HG03521 (cell line): ENCODE measurements at regions not wholly inside any gene's neighbourhood (a gene's known extent, or its start where the extent isn't known, plus 50 kb on each side); places are given as distances from the start of the nearest gene placed in this dataset.

Experiments used
- ATAC-seq: cut with Tn5 transposase; IDR thresholded peaks from one replicate; pipeline ENCODE4 v1.9.1; 2021; ENCODE audit warnings: mild to moderate bottlenecking, moderate library complexity; ENCODE audit not compliant: unreplicated experiment

- ATAC-seq, result no peak
Observed at GRCh38 chr7:98679741-98680140, 62.7 kb downstream of the NPTX2 start.

- no peak for ATAC-seq
Observed at GRCh38 chr7:98681511-98681910, 64.4 kb downstream of the NPTX2 start.

GRCh38 chr7:98681951-98682350 lies 64.9 kb downstream of the NPTX2 start:
- no peak for ATAC-seq

- no peak for ATAC-seq
Observed at GRCh38 chr7:98683514-98683913, 66.4 kb downstream of the NPTX2 start.

GRCh38 chr7:98685541-98685940 lies 68.5 kb downstream of the NPTX2 start:
- ATAC-seq, result no peak

GRCh38 chr7:98686466-98687080 lies 69.5 kb downstream of the NPTX2 start:
- no peak for ATAC-seq

GRCh38 chr7:98687111-98687751 lies 70.1 kb downstream of the NPTX2 start:
- ATAC-seq, result no peak

GRCh38 chr7:98691619-98692018 lies 74.5 kb downstream of the NPTX2 start:
- ATAC-seq, result no peak

GRCh38 chr7:98697083-98697482 lies 80.0 kb downstream of the NPTX2 start:
- no peak for ATAC-seq

GRCh38 chr7:98697485-98698240 lies 80.6 kb downstream of the NPTX2 start:
- ATAC-seq, result no peak

- ATAC-seq, result no peak
Observed at GRCh38 chr7:98698976-98699375, 81.9 kb downstream of the NPTX2 start.

- no peak for ATAC-seq
Observed at GRCh38 chr7:98700533-98700932, 83.4 kb downstream of the NPTX2 start.

GRCh38 chr7:98701372-98701771 lies 84.3 kb downstream of the NPTX2 start:
- no peak for ATAC-seq

GRCh38 chr7:98702021-98702420 lies 84.9 kb downstream of the NPTX2 start:
- ATAC-seq, result no peak

GRCh38 chr7:98703916-98704315 lies 86.8 kb downstream of the NPTX2 start:
- ATAC-seq, result no peak

GRCh38 chr7:98705626-98706025 lies 88.5 kb downstream of the NPTX2 start:
- ATAC-seq, result no peak

- ATAC-seq, result no peak
Observed at GRCh38 chr7:98707076-98707475, 90.0 kb downstream of the NPTX2 start.

GRCh38 chr7:98711945-98712344 lies 94.9 kb downstream of the NPTX2 start:
- ATAC-seq, result no peak

- no peak for ATAC-seq
Observed at GRCh38 chr7:98713165-98713810, 96.2 kb downstream of the NPTX2 start.

GRCh38 chr7:98719396-98719795 lies 102.3 kb downstream of the NPTX2 start:
- no peak for ATAC-seq

GRCh38 chr7:98722402-98722801 lies 105.3 kb downstream of the NPTX2 start:
- no peak for ATAC-seq

GRCh38 chr7:98724591-98724990 lies 107.5 kb downstream of the NPTX2 start:
- ATAC-seq, result no peak
